GM10248 (cell line): ENCODE measurements at regions not wholly inside any gene's neighbourhood (a gene's known extent, or its start where the extent isn't known, plus 50 kb on each side); places are given as distances from the start of the nearest gene placed in this dataset.

Experiments
- CTCF ChIA-PET: fragments of 300-600 bp; sonication (Branson Sonifier 250); formaldehyde crosslinking; extraction: SDS; loops from one replicate; lab custom pipeline; 2021; ENCODE audit warnings: antibody characterized with exemption; lab: Yijun Ruan, JAX
- POLR2A ChIA-PET: fragments of 350-650 bp; sonication (Branson Sonifier 250); formaldehyde crosslinking; extraction: SDS; loops from one replicate; lab custom pipeline; 2020; ENCODE audit warnings: antibody characterized with exemption; lab: Yijun Ruan, JAX
- DNase-seq: peaks from one replicate; pipeline ENCODE4 v3.0.0; 2012; ENCODE audit errors: extremely low spot score
- TF ChIP-seq, protein P1 (sequence below): IDR thresholded peaks from 2 replicates; pipeline ENCODE4 v1.5.1; 2012; ENCODE audit warnings: mild to moderate bottlenecking, low read depth; ENCODE audit errors: extremely low read depth, missing control alignments, control extremely low read depth

DNA sequence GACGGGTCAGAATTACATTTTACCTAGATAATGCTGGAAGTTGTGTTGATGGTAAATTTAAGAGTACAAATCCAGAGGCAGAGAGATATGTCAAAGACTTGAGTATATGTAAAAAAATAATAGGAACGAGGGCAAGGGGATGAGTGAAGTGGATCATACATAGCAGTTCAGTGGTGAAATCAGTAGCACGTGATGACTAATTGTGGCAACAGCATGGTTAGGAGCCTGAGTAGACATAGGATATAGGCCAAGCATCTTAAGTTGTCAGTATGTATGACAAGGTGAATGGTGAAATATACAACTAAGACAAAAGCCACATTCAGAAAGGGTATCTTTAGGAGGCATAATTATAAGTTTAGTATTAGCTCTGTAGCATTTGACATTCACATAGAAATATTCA is 826.5 kb upstream of the PIK3C3 start:
- TF ChIP-seq, protein P1, sequence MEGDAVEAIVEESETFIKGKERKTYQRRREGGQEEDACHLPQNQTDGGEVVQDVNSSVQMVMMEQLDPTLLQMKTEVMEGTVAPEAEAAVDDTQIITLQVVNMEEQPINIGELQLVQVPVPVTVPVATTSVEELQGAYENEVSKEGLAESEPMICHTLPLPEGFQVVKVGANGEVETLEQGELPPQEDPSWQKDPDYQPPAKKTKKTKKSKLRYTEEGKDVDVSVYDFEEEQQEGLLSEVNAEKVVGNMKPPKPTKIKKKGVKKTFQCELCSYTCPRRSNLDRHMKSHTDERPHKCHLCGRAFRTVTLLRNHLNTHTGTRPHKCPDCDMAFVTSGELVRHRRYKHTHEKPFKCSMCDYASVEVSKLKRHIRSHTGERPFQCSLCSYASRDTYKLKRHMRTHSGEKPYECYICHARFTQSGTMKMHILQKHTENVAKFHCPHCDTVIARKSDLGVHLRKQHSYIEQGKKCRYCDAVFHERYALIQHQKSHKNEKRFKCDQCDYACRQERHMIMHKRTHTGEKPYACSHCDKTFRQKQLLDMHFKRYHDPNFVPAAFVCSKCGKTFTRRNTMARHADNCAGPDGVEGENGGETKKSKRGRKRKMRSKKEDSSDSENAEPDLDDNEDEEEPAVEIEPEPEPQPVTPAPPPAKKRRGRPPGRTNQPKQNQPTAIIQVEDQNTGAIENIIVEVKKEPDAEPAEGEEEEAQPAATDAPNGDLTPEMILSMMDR = no peak
- no peak for DNase-seq
- POLR2A ChIA-PET = no interaction called here
- CTCF ChIA-PET = no interaction called here

DNA sequence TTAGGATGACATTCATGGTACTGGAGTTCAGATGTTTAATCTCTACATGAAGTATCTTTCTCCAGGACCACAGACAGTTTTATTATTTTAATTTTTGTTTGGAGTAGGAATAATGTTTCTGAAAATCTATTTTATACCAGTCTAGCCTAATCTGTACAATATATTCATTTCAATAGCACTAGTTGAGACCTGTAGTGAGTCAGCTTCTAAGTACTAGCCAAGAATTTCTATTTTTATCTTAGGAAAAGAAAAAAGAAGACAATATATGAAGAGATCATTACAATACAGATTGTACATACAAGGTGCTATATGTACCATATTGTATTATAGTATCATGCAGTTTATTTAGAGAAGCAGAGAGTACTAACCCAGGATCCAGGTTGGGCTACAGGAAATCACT is 826.9 kb upstream of the PIK3C3 start:
- CTCF ChIA-PET = no interaction called here
- no peak for DNase-seq
- POLR2A ChIA-PET = no interaction called here
- TF ChIP-seq, protein P1 = no peak

DNA sequence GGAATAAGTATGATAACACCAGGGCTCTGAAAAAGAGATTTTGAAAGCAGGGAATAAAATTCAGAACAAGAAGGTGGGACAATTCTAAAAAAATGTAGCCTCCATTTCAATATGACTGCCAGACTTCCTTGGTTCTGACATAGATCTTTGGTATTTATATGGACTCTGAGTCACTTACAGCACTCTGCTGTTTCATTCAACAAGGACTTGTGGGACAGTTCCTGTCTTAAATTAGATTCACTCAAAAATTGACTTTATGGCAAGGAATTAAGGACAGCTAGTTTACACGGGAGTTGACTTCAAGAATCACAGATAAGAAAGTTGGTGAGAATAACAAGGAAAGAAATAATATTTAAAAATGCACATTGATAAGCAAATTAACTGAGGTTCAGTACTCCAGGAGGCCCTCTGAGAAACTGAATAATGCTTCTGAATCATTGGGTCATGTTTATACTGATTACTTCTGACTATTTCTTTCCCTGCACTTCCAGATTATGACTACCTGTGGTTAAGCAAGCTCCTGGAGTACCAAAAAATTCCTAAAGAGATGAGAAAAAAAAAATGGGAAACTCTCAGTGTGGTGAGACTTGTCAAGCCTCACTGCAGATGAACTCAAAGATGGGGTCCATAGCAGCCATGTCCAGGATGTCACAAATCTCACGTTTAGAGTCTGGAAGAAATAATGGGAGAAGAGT is 828.3 kb upstream of the PIK3C3 start:
- TF ChIP-seq, protein P1 = no peak
- CTCF ChIA-PET = no interaction called here
- POLR2A ChIA-PET = no interaction called here
- DNase-seq = no peak

DNA sequence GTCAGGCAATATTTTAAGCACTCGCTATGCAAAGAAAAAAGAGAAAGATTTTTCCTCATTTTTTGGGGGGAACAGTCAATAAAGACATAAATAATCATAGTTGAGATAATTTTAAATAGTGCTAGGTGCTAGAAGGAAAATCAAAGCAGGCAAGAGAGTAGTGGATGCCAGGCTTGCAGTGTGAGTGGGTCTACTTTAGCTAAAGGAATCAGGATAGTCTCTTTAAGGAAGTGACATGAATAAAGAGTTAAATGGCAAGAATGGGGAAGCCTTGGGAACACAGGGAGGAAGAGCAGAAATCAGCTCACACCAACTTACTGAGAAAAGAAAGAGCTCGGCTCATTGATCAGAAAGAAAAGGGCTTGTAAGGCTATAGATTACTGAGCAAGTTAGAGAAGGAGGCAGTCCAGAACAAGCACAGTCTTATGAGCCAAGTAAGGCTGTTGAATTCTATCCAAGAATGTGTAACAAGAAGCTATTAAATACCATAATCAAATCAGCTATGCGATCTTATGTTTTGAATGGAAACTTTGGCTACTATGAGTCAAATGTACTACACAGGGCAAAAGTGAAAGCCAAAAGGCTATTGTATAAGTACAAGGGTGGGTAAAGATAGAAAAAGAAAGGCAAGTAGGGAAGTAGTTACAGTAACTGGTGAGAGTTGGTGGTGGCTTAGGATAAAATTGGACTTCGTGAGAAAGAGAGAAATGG is 833.8 kb upstream of the PIK3C3 start:
- TF ChIP-seq, protein P1 = no peak
- CTCF ChIA-PET = no interaction called here
- no peak for DNase-seq
- POLR2A ChIA-PET = no interaction called here

DNA sequence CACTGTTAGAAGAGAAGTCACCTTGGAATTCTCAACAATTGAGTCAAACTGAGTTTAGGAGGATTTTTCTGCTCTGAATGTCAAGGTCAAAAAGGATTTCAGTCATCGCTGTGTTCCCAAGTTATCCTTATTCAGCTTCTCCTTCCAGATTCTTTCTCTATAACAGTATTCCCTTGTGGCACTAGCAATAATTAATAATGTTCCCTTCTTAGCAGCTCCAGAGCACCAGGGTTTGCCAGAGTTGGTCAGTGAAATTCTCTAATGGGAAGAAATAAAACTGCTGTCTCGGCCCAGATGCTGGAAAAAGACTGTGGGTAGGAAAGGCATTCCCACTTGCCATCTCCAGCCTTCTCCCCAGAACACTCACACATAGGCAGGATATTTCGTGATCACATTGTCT is 836.0 kb upstream of the PIK3C3 start:
- CTCF ChIA-PET = no interaction called here
- TF ChIP-seq, protein P1 = no peak
- DNase-seq = no peak
- POLR2A ChIA-PET = no interaction called here

DNA sequence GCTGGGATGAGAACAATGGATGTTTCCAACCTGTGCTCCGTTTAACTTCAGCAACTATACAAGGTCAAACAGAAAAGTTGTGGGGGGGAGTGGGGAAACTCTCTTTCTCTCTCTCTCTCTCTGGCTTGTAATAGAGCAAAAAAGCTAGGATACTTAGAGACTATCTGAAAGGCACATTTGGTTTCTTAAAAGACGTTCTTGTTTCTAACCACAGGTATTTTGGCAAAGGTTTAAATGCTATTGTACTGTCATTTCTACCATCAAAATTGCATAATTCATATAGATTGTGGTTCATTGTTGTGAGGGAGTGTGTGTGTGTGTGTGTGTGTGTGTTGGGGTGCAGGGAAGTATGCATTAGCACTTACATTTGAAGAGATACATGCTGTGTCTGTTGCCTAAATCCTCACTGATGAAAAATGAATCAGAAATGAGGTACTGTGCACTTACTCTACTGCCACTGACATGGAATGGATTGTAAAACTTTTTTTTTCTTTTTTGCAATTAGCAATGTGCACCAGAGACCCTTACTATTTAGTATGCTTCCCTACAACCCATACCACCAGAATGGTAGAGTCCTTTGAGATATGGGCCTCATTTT is 841.0 kb upstream of the PIK3C3 start:
- POLR2A ChIA-PET = no interaction called here
- no peak for DNase-seq
- TF ChIP-seq, protein P1 = no peak

More for the DNA sequence above, 841.0 kb upstream of the PIK3C3 start:
- CTCF ChIA-PET = no interaction called here
